GM21528 (cell line): ENCODE measurements at regions not wholly inside any gene's neighbourhood (a gene's known extent, or its start where the extent isn't known, plus 50 kb on each side); places are given as distances from the start of the nearest gene placed in this dataset.
"Not testable (repeated sequence)": the region's sequence is repeated elsewhere in the genome, so short reads cannot be mapped to it uniquely, and the experiment has no call there.

Source experiments
- ATAC-seq: cut with Tn5 transposase; IDR thresholded peaks from one replicate; pipeline ENCODE4 v1.9.1; 2021; ENCODE audit warnings: mild to moderate bottlenecking, moderate library complexity; ENCODE audit not compliant: unreplicated experiment, low FRiP score

DNA sequence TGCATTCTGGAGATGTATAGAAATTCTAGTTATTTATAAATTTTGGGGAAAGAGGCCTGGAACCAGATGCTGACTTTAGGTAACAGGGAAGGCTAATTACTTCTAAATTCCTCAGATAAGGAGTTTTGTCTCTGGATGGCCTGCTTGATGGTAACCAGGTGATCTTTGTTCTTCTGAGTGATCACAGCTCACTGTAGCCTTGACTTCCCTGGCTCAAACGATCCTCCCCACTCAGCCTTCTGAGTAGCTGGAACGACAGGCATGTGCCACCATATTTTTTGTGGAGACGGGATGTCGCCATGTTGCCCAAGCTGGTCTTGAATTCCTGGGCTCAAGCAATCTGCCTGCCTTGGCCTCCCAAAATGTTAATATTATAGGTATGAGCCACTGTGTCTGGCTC lies 54.4 kb upstream of the MSH6 start:
- no peak for ATAC-seq

GRCh38 chr2:47727956-47728355 lies 55.0 kb upstream of the MSH6 start:
- no peak for ATAC-seq

DNA sequence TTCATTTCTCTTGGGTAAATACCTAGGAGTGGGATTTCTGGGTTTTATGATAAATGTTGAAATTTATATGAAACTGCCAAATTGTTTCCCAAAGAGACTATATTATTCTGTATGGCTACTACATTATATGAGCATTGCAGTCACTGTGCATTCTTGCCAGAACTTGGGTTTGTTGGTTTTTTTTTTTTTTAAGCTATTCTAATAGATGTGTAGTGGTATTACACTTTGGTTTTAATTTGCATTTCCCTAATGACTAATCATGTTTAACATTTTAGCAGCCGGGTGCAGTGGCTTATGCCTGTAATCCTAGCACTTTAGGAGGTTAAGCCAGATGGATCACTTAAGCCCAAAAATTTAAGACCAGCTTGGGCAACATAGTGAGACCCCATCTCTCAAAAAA lies 56.0 kb upstream of the MSH6 start:
- ATAC-seq: not testable (repeated sequence)

- ATAC-seq: no peak
Observed at GRCh38 chr2:47725808-47726207, 57.1 kb upstream of the MSH6 start.

GRCh38 chr2:47724221-47724981 lies 58.5 kb upstream of the MSH6 start:
- peak; percentile 91 for ATAC-seq

- no peak for ATAC-seq
Observed at GRCh38 chr2:47721296-47721695, 61.6 kb upstream of the MSH6 start.

GRCh38 chr2:47720559-47720958 lies 62.4 kb upstream of the MSH6 start:
- no peak for ATAC-seq

DNA sequence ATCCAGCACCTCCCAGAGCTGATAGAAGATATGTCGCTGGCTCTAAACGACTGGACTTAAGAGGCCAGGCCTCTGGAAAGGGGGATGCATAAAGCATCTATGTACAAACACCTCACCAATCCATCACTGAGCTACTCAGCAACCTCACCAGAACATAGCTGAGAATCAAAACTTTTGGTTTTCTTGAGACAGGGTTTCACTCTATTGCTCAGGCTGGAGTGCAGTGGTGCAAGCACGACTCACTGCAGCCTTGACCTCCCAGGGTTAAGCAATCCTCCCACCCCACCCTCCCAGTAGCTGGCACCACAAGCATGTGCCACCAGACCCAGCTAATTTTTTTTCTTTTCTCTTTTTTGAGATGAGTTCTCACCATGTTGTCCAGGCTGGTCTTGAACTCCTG lies 62.9 kb upstream of the MSH6 start:
- no peak for ATAC-seq

DNA sequence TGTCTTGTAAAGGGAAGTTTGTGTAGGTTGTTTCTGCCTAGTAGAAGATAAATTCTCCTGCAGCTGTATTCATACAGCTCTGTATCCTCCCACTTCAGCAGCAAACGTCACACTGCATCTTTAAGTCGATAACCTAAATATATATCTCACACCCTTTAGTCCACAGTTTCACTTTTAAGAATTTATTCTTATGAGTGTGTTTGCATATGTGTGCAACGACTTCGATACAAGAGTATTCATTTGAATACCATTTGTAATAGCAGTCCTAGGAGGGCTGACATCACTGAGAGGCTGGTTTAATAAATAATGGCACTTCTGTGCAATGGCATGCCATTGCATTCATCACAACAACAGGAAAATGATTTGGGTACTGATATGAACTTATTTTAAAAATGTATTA lies 63.8 kb upstream of the MSH6 start:
- peak; percentile 65 for ATAC-seq

- not testable (repeated sequence) for ATAC-seq
Observed at GRCh38 chr2:47716307-47716706, 66.6 kb upstream of the MSH6 start.

DNA sequence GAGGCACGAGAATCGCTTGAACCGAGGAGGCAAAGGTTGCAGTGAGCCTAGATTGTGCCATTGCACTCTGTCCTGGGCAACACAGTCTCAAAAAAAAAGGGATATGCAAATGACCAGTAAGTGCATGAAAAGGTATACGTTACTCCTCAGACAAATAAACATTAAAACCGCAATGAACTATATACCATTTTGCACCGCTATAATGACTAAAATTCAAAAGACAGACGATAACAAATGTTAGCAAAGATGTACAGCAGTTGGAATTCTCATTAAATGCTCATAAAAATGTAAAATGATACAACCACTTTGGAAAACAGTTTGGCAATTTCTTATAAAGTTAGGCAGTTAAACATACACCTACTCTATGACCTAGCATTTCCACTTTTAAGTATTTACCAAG lies 67.4 kb upstream of the MSH6 start:
- ATAC-seq: no peak

DNA sequence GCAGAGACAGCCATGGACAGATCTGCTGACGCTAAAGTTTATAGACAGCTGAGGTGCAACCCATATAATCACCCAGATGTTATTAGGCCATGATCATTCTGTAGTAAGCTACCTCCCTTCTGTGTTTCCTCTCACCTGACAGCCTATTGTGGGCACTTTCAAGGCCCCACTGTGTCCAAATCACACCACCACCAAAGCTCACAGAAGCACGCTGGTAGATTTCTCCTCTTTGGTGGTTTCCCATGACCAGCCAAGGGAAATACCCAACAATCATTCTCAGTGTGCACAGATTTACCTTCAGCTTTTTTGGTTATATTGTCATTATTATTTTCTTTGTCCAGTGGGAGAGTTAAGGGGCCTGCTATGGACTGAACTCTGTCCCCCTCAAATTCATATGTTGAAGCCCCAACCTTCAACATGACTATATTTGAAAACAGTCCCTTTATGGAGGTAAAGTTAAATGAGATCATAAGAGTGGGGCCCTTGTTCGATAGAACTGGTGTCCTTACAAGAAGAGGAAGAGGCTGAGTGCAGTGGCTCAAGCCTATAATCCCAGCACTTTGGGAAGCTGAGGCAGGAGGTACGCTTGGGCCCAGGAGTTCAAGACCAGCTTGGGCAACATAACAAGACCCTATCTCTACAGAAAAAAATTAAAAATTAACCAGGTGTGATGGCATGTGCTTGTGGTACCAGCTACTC lies 74.0 kb upstream of the MSH6 start:
- ATAC-seq: no peak

- ATAC-seq: no peak
Observed at GRCh38 chr2:47704287-47704686, 78.7 kb upstream of the MSH6 start.

GRCh38 chr2:47699533-47700215 lies 83.3 kb upstream of the MSH6 start:
- ATAC-seq: no peak

GRCh38 chr2:47698436-47698972 lies 84.4 kb upstream of the MSH6 start:
- ATAC-seq: not testable (repeated sequence)

DNA sequence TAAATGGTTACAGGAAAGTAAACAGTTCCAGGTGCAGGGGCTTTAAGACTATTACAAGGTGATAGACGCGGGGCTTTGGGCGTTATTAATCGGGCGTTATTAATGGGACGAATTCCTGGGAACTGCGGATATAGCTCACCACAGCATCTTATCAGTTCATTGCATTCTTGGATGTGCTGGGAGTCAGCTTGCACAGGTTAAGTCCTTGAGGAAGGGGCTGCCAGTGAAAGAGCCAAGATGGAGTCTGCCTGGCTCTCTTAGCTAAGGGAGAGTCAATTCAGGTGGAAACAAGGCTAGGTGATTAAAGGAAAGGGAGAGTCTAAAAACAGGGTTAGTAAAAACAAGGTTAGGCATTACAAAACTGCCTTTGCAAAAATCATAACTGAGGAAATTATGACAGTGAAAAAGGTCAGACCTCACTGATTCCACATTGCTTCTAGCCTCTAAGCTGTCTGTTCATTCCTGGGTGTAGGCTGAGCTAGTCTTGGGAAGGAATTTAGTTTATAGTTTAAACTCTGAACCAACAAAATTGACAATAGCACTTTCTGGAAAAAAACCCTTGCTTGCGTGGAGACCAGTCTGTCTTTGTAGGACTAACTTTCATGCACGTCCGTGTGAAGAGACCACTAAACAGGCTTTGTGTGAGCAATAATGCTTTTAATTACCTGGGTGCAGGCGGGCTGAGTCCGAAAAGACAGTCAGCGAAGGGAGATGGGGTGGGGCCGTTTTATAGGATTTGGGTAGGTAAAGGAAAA lies 85.1 kb upstream of the MSH6 start:
- not testable (repeated sequence) for ATAC-seq

DNA sequence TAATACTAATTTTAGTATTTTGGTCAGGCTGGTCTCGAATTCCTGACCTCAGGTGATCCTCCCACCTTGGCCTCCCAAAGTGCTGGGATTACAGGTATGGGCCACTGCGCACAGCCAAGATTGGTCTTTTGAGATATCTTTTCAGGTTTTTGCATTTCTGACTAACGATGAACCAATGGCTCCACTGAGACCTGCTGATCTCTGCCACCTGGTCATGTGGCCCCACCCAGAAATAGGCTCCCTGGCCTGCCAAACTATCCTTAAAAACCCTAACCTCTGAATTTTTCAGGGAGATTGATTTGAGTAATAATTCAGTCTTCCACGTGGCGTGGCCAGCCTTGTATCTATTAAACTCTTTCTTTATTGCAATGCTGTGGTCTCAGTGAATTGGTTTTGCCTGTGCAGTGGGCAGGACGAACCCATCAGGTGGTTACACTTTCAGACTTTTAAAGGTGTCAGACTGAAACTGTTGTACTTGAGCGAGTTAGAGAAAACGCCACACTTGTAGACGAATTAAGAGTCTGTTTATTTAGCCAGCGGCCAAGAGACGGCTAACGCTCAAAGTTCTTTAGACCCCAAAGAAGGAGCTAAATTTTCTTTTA lies 85.8 kb upstream of the MSH6 start:
- peak; percentile 56 for ATAC-seq

DNA sequence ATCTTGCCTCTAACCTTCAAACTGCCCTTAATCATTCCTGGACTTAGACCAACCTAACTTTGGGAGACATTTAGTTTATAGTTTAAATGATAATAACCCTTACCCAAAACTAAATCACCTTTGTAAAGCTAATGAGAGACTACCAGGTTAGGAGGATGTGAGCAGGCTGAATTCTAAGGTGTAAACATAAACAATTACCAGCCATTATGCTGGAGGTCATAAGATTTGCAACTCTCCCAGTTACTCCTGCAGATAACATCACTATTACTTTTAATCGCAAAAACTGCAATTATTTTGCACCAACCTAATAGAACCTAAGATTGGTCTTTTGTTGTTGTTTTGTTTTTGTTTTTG lies 86.5 kb upstream of the MSH6 start:
- ATAC-seq: no peak

DNA sequence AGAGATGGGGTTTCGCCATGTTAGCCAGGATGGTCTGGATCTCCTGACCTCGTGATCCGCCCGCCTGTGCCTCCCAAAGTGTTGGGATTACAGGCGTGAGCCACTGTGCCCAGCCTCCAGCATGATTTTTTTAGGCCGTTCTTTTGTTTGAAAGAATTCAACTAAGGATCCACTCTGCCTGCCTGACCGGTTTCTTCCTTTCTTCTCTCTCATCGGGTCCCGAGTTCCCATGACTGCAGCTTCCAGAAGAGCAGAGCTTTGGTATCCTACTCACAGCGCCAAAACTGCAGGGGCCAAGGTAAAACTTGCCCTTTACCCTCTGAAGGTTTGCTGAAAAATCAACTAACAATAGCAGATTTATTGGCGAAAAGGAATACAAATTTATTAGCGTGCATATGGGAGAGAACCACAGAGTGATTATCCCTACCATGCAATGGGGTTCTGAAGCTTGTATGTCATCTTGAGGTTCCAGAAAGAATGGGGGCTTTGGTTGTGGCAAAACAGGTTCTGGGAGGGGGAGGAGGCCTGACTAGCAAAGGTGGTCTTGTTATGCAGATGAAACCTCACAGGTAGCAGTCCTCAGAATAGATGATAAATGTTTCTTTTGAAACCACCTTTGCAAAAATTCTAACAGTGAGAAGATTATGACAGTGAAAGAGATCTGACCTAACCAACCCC lies 87.0 kb upstream of the MSH6 start:
- no peak for ATAC-seq

DNA sequence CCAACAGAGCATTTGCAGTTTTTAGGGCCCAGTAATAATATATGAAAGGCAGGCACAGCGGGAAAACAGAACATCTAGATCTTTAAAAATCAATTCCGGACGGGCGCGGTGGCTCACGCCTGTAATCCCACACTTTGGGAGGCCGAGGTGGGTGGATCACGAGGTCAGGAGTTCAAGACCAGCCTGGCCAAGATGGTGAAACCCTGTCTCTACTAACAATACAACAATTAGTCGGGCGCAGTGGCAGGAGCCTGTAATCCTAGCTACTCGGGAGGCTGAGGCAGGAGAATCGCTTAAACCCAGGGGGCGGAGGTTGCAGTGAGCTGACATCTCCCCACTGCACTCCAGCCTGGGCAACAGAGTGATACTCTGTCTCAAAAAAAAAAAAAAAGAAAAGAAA lies 88.5 kb upstream of the MSH6 start:
- ATAC-seq: not testable (repeated sequence)
